Stimulated activated CD4-positive, alpha-beta T cell treated with anti-CD3 and anti-CD28 coated beads, Interleukin-12 subunit alpha, Interleukin-12 subunit beta, amount 100 ng/mL, for 24 hours (primary cell): ENCODE measurements at regions not wholly inside any gene's neighbourhood (a gene's known extent, or its start where the extent isn't known, plus 50 kb on each side); places are given as distances from the start of the nearest gene placed in this dataset.
"Not testable (repeated sequence)": the region's sequence is repeated elsewhere in the genome, so short reads cannot be mapped to it uniquely, and the experiment has no call there.

Experiments used
- DNase-seq, 2 experiments: peaks; one replicate each; pipeline ENCODE4 v3.0.0-alpha.2; 2020; ENCODE audit warnings: low read depth in 2 of 2

DNA sequence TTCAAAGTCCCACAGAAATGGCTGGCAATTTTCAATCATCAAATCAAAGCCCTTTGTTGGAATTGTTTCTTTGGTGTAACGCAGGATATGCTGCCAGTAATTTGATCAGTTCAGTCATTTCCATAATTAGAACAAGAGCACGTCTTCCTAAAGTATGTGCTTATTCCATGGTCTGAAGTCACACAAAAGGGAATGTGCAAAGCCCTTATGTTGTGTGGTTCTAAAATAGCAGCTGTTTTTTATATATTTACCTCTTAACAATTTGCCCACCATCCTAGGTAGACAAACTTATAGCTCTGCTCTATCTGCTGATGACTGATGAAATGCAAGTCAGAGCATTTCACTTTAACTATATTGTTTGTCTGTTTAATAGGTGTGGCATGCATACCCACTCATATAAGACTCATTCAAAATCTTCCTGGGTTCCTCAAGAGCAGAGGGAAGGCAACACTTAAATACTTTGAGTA, 176.1 kb upstream of the SLC38A2 start:
- no peak for DNase-seq

- DNase-seq: no peak
Measured at GRCh38 chr12:46547421-46548354, 175.1 kb upstream of the SLC38A2 start.

DNA sequence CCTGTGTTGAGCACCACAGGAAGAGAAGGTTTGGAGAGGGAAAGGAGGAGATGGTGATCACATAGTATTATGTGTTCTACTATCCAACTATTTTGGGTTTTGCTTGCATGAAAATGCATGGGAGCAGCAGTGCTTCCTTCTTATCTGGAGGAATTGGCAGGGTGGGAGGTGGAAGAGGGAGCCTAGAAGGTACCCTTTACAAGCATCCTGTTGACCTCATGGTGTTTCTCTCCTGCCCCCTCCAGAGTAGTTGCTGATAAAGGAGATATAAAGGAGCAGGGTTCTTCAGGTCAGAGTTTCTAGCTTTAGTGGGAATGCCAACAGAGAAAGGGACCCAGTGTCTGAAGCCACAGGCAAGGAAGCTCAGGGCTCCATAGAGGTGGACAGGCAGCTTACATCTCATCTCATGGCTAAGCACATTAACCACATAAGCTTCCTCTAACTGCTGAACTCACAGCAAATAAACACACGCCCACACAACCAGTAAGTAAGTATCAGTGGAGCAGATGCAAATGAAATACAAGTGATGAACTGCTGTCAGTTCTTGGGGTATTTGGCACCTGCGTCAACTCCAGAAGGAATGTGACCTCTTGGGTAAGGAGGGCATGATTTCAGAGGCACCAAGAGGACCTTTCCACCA, 174.2 kb upstream of the SLC38A2 start:
- DNase-seq: no peak

- DNase-seq: not testable (repeated sequence)
Measured at GRCh38 chr12:46543378-46543795, 170.8 kb upstream of the SLC38A2 start.

GRCh38 chr12:46538976-46539375, 166.4 kb upstream of the SLC38A2 start:
- no peak for DNase-seq

DNA sequence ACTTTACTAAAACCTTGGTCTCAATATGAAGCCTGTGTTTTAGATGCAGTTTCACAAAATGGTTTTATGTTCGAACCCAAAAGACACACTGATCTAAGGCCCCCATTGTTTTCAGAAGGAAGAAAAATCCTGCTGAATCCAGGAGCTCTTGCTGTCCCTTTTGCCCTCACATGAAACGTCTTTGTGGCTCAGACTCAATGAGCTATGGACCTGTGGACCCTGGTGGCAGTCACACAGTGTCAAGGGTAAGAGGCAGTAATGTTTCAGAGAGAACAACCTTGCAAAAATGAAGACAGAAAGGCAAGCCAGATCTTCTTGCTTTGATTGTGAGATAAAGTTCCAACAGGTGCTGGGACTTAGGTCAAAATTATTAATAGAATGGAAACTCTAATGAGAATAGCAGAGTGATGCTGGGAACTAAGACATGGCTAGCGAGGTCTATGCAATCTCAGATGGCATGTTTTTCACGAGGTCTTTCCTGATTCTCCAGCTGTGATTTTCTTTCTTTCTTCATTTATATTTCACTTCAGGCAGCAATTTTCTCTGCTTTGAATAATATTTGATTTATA, 164.9 kb upstream of the SLC38A2 start:
- DNase-seq: no peak

DNA sequence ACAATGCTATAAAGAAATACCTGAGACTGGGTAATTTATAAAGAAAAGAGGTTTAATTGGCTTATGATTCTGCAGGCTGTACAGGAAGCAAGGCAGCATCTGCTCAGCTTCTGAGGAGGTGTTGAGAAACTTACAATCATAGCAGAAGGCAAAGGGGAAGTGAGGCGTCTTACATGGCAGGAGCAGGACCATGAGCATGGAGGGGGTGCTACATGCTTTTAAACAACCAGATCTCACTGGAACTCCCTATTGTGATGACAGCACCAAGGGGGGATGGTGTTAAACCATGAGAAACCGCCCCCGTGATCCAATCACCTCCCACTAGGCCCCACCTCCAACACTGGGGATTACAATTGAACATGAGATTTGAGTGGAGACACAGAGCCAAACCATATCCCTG, 163.7 kb upstream of the SLC38A2 start:
- DNase-seq: not testable (repeated sequence)

- no peak for DNase-seq
Measured at GRCh38 chr12:46535907-46536306, 163.3 kb upstream of the SLC38A2 start.

- no peak for DNase-seq
Measured at GRCh38 chr12:46535376-46535775, 162.8 kb upstream of the SLC38A2 start.

DNA sequence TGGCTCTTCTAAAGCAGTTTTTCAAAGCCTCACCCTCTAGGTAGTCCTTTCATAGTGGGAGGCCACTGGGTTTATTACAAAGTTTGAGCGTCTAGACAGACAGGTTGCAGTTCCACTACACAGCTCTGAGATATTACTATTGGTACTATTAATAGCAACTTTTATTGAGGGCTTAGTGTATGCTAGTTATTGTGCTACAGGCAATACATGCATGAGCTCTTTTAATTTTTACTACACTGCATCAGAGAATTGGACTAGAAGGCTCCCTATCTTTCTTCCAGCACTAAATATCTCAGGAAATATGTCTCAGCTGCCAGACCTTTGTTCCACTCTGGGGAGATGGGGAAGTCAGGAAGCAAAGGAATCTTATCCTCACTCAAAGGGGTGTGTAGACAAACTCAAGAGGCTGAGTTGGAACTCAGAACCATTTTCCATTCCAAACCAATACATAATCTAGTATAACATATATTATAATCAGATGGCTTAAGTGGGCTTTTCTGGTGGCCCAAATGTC, 161.8 kb upstream of the SLC38A2 start:
- no peak for DNase-seq

DNA sequence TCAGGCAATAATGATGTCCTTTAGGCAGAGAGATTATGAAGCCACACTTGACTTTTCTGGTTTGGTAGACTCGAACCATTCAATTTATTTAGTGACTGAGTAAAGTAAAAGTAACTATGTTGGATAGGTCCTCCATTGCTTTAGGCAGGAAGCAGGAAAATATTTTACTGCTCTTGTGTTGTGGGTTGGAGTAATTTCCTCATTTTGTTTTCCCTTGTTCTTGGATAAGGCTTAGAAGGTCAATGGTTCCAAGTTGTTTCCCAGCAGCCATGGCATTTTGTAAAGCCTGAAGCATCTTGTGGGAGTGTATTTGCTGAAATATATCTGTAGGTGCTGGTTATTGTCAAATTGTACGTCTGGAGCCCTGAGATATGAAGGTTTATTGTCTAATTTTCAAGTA, 161.2 kb upstream of the SLC38A2 start:
- DNase-seq: no peak

DNA sequence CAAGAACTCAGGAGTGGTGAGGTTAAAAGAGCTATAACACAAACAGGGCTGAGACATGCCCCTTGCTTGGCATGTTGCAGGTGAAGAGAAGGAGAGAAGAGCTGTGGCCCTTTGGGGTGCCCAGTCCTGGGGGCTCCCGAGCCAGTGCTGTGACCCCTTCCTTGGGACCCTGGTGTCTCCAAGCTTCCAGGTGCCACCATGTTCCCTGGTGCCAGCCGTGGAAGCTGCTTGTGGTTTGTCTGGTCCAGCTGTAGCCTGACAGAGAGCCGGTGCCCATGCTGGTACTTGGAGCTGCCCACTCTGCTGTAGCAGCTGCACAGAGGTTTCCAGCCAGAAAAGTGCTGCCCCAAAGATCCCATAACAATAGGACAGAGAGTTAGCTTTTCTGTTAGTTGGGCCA, 159.2 kb upstream of the SLC38A2 start:
- no peak for DNase-seq

DNA sequence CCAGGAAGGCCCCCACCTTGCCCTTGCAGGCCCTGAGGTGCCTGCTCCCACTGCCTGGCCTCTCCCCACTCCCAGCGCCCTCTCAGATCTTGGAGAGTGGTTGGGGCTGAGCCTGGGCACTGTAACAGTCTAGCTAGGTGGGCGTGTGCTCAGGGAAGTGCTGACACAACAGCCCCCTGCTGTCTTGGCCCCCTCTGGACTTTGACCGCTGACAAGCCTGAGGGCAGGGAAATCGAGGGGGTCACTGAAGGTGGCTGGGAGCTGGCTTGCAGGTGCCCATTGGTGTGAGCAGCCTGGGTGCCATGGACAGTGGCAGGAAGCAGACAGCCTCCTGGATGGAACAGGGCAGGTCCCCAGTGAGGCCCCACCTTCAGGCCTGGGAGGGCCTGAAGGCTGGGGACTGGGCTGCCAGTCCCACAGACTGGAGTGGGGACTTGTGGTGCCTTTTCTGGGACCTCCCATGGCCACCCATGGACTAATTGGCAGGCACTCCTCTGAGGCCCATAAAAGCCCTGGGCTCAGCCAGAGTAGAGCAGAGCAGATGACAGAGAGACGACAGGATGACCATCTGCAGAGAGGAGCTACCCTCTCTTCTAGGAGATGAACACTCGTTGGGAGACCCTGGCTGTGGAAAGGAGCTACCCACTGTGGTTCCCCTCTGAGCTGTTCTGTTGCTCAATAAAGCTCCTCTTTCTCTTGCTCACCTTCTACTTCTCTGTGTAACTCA, 158.6 kb upstream of the SLC38A2 start:
- DNase-seq: no peak

DNA sequence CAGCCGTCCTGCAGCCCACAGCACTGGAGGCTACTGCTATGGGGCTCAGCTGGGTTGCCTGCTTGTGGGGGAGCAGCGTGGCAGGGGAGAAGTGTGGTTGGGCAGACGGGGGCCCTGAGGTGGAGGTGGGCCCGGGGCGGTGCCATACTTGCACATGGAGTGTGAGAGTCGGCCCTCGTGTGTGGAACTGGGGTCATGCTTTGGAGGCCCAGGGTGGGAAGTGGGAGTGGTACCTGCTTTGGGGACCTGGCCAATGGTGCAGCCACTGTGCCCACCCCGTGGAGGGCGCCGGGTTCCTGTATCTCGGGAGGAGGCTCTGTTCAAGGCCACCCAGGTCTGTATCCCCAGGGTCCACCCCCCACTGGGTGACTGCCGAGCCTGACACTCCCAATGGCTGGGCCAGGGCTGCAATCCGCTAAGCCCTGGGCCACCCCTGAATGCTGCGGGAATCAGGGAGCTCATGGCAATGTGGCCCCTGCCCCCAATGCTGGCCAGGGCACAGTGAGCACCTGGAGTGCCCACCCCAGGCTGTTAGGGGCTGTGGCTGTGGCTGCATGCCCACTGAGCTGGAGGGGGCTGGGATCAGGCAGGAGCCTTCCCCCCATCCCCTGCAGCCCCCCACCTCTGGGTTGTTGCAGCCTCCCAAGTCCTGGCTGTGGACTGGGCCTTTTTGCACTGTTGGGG, 157.9 kb upstream of the SLC38A2 start:
- no peak for DNase-seq

- DNase-seq: no peak
Measured at GRCh38 chr12:46526233-46526632, 153.7 kb upstream of the SLC38A2 start.

DNA sequence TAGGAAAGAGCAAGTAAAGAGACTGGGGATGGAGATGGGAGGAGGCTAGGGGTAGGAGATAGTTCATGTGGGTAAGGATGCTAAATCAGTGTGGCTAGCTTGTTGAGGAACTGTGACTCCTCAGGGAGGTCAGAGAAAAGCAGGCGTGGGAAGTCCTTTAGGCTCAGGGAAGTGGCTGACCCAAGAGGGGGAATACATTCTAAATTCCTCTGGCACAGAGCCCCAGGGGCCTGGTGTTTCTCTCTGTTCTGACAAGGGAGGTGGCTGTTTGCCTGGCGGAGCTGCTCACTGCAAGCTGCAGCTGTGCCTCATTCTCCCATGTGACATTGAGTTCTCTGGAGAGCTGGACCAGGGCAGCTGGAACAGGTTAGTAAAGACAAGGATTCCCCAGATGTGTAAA, 152.2 kb upstream of the SLC38A2 start:
- DNase-seq: no peak

DNA sequence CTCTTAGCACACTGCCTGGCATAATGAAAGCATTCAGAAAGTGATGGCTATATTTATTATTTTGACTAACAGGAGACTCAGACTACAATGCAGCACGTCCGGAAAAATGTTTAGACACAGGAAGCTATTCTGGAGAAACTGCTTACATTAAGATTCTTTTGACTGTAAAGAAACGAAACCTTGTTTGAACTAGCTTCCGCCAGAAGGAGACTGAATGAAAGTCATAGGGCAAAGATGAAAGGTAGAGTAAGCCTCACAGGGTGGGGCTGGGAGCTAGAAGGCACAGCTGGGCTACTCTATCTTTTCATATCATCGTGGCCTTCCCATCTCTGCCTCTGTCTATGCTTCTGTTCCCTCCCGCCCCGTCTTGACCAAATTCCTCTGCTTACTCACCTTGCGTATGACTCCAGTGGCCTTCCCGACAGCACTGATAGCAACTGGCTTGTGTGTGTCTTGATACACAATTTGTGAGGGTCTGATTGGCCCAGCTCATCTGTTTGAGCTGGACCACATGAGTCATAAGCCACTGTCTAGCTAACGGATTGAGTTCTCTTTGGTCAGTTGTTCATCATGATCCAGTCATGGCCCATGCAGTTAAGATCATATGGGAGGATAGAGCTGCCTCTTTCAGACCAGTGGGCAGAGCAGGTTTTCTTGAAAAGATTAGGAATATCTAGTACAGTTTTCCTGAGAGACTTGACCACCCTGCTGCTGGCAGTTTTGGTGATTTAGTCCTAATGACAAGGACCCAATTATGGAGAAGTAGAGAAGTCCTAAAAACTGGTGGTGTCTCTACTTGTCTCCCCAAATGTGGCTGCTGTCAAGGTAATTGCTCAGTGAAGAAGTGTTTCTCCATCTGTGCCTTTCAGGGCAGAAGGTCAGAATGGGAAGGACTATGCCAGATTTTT, 151.5 kb upstream of the SLC38A2 start:
- peak in 1 of 2 experiments; percentile 26 for DNase-seq

DNA sequence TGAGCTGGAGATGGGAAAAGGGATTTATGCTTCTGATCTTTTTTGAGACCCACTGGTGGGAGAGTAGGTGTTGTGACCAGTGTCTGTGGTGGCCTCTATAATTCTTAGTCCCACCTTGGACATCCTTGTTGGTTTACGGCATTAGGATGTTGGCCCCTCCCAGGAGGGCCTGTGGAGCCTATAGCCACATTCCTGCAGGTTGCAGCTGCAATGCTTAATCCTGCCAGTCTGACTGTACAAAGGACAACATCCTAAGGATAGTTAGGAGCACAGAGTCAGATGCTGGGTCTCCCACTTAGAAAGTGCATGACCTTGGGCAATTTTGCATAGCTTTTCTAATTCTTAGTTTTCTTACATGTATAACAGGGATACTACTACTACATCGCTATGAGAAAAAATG, 150.9 kb upstream of the SLC38A2 start:
- DNase-seq: no peak

DNA sequence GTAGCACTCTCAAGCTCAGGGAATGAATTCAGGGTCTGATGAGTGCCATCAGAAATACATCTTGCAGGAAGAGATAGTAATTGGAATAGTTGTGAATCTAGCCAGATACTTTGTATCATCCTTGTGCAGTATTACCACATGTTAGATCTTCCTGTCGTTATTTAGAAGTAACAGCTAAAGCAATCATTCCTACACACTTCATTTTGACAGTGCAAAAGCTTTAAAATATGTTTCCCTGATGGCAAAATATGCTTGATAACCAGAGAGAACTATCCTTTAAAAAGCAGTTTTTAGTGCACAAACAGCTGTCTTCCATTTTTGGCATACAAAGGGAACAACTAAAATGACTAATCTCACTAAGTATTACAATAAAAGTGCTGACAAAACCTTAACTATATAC, 149.5 kb upstream of the SLC38A2 start:
- DNase-seq: no peak

- no peak for DNase-seq
Measured at GRCh38 chr12:46521145-46521544, 148.6 kb upstream of the SLC38A2 start.
